Tongue (tissue), 1 donor: ENCODE measurements at regions not wholly inside any gene's neighbourhood (a gene's known extent, or its start where the extent isn't known, plus 50 kb on each side); places are given as distances from the start of the nearest gene placed in this dataset.

ENCODE experiments used
- DNase-seq: peaks from one replicate; pipeline ENCODE4 v3.0.0-alpha.2; 2015

- no peak for DNase-seq
Observed at GRCh38 chr3:189563853-189564563, 67.2 kb upstream of the TP63 start.

DNA sequence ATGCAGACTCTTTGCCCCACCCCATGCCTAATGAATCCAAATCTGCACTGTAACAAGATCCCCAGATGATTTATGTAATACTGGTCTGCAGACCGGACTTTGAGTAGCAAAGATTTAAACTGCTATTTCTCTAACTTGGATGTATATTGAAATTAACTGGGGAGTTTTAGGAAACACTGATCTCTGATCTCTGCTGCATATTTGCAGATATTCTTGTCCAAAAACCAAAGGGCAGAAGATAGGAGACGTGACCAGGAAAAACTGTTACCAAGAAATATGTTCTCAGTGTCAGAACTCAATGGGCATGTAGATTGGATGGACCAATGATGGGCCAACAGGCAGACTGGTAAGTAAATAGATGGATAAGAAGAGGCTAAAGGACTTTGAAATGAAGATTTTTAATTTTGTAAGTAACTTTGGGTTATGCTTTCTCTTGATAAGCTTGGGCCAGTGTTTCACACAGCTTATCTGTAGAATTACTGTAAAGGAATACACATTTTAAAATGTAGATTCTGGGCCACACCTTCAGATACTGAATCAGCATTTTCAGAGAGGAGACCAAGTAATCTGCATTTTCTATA is 64.5 kb upstream of the TP63 start:
- no peak for DNase-seq

- no peak for DNase-seq
Observed at GRCh38 chr3:189567322-189567721, 63.9 kb upstream of the TP63 start.

- no peak for DNase-seq
Observed at GRCh38 chr3:189567766-189568420, 63.3 kb upstream of the TP63 start.

DNA sequence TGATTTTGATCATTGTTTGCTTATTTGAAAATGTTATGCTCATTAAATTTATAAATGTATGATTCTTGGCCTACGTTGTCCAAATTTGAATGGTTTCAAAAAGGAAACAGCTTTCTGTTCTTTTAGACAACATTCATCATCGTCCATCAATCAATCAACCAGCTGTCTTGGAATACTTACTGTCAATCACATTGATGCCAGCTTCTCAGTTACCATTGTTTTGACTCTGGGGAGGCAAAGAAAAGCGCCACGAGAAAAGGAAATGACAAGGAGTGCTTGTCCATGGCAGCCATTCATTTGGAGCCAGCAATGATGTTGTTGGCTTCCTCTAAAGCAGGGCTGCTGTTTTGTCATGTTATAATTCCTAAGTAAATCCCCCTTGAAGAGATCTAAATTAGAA is 62.2 kb upstream of the TP63 start:
- DNase-seq = no peak

- no peak for DNase-seq
Observed at GRCh38 chr3:189569473-189569872, 61.7 kb upstream of the TP63 start.

GRCh38 chr3:189570916-189571315 is 60.3 kb upstream of the TP63 start:
- DNase-seq = no peak

DNA sequence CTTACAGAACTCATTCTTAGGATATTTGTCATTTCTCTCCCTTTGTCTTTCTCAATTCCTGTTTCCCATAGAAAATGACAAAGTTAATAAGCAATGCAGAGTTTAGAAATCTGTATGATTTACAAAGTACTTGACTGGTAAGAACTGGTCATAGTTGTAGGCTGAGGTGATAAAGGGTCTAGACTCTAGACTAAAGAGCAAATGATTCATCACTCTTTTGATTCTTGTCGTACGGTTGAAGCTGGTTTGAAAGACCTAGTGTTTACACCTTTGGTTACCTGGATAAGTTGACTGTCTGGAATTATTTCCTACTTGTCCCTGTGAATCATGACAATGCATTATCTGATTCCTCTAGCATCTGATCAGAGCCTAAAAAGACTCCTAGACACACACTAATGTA is 58.9 kb upstream of the TP63 start:
- no peak for DNase-seq

- no peak for DNase-seq
Observed at GRCh38 chr3:189573004-189573403, 58.2 kb upstream of the TP63 start.

- DNase-seq = no peak
Observed at GRCh38 chr3:189576486-189576885, 54.7 kb upstream of the TP63 start.

DNA sequence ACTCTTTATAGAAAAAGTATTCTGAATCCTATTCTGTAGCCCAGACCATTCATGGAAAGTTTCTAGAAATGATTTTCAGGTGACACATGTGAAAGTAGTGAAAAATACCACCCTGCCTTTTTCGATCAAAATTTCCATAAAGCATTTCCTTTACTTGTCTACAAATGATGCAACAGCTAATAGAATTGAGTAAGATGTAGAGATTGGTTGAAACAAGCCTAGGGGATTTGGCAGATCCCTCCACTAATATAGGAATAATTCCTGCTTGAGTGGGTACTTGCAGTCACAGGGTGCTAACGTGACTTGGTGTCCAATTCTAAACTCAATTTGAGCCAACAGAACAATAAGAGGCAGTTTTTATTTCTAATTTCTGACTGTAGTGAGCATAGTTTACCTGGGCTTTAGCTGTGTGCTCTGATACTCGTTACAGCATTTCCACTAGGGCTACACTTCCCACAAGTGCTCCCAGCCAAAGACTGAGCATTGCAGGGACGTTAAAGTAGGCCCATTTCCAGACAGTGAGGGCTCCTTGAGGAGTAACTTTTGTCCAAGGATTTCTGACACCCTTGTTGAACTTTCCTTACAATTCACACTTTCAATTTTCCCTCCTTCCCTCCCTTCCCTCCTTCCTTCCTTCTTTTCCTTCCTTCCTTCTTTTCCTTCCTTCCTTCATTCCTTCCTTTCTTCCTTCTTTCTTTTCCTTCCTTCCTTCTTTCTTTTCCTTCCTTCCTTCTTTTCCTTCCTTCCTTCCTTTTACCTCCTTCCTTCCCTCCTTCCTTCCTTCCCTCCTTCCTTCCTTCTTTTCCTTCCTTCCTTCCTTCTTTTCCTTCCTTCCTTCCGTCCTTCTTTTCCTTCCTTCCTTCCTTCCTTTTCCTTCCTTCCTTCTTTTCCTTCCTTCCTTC is 53.9 kb upstream of the TP63 start:
- DNase-seq = no peak

DNA sequence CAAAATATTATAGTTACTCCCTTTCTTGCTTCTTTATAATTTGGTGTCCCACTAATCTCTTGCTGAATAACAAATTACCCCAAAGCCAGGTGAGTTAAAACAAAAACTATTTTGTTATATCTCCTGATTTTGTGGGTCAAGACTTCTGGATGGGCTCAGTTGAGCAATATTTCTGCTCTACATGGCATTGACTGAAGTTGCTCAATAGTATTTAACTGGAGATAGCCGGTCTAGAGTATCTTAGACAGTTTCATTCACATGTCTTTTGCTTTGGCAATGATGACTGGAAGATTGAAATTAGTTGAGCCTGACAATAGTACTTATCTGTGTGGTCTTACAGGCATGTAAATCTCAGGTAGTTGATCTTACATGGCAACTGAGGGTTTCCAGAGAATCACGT is 51.0 kb upstream of the TP63 start:
- DNase-seq = no peak
